ENCODE measurements at regions not wholly inside any gene's neighbourhood (a gene's known extent, or its start where the extent isn't known, plus 50 kb on each side); places are given as distances from the start of the nearest gene placed in this dataset.
"Not testable (repeated sequence)": the region's sequence is repeated elsewhere in the genome, so short reads cannot be mapped to it uniquely, and the experiment has no call there.

- no peak for DNase-seq
These were observed 1451.7 kb upstream of the ADGRL3 start for GRCh38 chr4:59748433-59748832.

GRCh38 chr4:59759082-59759825 is 1440.9 kb upstream of the ADGRL3 start:
- no peak for DNase-seq

- DNase-seq = no peak
These were observed 1437.8 kb upstream of the ADGRL3 start for GRCh38 chr4:59762344-59762743.

GRCh38 chr4:59770601-59771264 is 1429.4 kb upstream of the ADGRL3 start:
- DNase-seq = no peak

- DNase-seq = no peak
These were observed 1427.4 kb upstream of the ADGRL3 start for GRCh38 chr4:59772641-59773139.

- not testable (repeated sequence) for DNase-seq
These were observed 1419.9 kb upstream of the ADGRL3 start for GRCh38 chr4:59780271-59780670.

- DNase-seq = no peak
These were observed 1395.0 kb upstream of the ADGRL3 start for GRCh38 chr4:59805176-59805575.

GRCh38 chr4:59814402-59815010 is 1385.6 kb upstream of the ADGRL3 start:
- DNase-seq = no peak

GRCh38 chr4:59818656-59819055 is 1381.5 kb upstream of the ADGRL3 start:
- no peak for DNase-seq

GRCh38 chr4:59823311-59823710 is 1376.8 kb upstream of the ADGRL3 start:
- no peak for DNase-seq

- DNase-seq = no peak
These were observed 1375.0 kb upstream of the ADGRL3 start for GRCh38 chr4:59825104-59825503.

- no peak for DNase-seq
These were observed 1368.4 kb upstream of the ADGRL3 start for GRCh38 chr4:59831746-59832145.

GRCh38 chr4:59834943-59835342 is 1365.2 kb upstream of the ADGRL3 start:
- no peak for DNase-seq

- DNase-seq = no peak
These were observed 1362.4 kb upstream of the ADGRL3 start for GRCh38 chr4:59837751-59838150.

GRCh38 chr4:59838236-59838635 is 1361.9 kb upstream of the ADGRL3 start:
- no peak for DNase-seq

- no peak for DNase-seq
These were observed 1358.4 kb upstream of the ADGRL3 start for GRCh38 chr4:59841698-59842097.

GRCh38 chr4:59848457-59848856 is 1351.7 kb upstream of the ADGRL3 start:
- DNase-seq = no peak

- DNase-seq = no peak
These were observed 1344.3 kb upstream of the ADGRL3 start for GRCh38 chr4:59855630-59856352.

- no peak for DNase-seq
These were observed 1331.1 kb upstream of the ADGRL3 start for GRCh38 chr4:59869056-59869455.

- no peak for DNase-seq
These were observed 1330.6 kb upstream of the ADGRL3 start for GRCh38 chr4:59869559-59869958.

- no peak for DNase-seq
These were observed 1318.5 kb upstream of the ADGRL3 start for GRCh38 chr4:59881632-59882031.

- no peak for DNase-seq
These were observed 1295.8 kb upstream of the ADGRL3 start for GRCh38 chr4:59904331-59904730.

GRCh38 chr4:59920416-59920815 is 1279.7 kb upstream of the ADGRL3 start:
- no peak for DNase-seq
